IPS-15b (cell line): ENCODE measurements at regions not wholly inside any gene's neighbourhood (a gene's known extent, or its start where the extent isn't known, plus 50 kb on each side); places are given as distances from the start of the nearest gene placed in this dataset.
"Not testable (repeated sequence)": the region's sequence is repeated elsewhere in the genome, so short reads cannot be mapped to it uniquely, and the experiment has no call there.

ENCODE experiments used
- H3K27me3 ChIP-seq: one replicate; pipeline ENCODE4 v1.6.1; 2013; ENCODE audit warnings: low read length; ENCODE audit not compliant: control insufficient read depth, insufficient read depth
- H3K36me3 ChIP-seq: one replicate; pipeline ENCODE4 v1.6.1; 2013; ENCODE audit warnings: low read length; ENCODE audit not compliant: control insufficient read depth, insufficient read depth
- H3K4me1 ChIP-seq: one replicate; pipeline ENCODE4 v1.6.1; 2013; ENCODE audit warnings: mild to moderate bottlenecking, low read length; ENCODE audit not compliant: control insufficient read depth, insufficient read depth
- H3K4me3 ChIP-seq: one replicate; pipeline ENCODE4 v1.5.1; 2013; ENCODE audit warnings: low read depth, low read length
- H3K9ac ChIP-seq: one replicate; pipeline ENCODE4 v1.6.1; 2013; ENCODE audit warnings: low read depth, mild to moderate bottlenecking, low read length
- H3K9me3 ChIP-seq: one replicate; pipeline ENCODE4 v1.6.1; 2013; ENCODE audit warnings: mild to moderate bottlenecking, low read length; ENCODE audit not compliant: control insufficient read depth, insufficient read depth

DNA sequence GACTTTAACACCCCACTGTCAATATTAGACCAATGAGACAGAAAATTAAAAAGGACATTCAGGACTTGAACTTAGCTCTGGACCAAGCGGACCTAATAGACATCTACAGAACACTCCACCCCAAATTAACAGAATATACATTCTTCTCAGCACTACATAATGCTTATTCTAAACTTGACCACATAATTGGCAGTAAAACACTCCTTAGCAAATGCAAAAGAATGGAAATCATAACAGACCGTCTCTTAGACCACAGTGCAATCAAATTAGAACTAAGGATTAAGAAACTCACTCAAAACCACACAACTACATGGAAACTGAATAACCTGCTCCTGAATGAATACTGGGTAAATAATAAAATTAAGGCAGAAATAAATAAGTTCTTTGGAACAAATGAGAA lies 138.2 kb upstream of the PDE4B start:
- not testable (repeated sequence) for H3K4me1 ChIP-seq, H3K9ac ChIP-seq, H3K36me3 ChIP-seq, H3K27me3 ChIP-seq, H3K4me3 ChIP-seq, H3K9me3 ChIP-seq

GRCh38 chr1:65657609-65658008 lies 135.1 kb upstream of the PDE4B start:
- H3K36me3 ChIP-seq, H3K4me1 ChIP-seq: not testable (repeated sequence)

GRCh38 chr1:65658122-65658521 lies 134.6 kb upstream of the PDE4B start:
- H3K36me3 ChIP-seq: no peaks in the 10 kb centered on the region
- H3K9ac ChIP-seq: no peak overlapping the region
- H3K27me3 ChIP-seq: no peaks in the 10 kb centered on the region
- no peak overlapping the region for H3K4me3 ChIP-seq
- no peaks in the 10 kb centered on the region for H3K4me1 ChIP-seq
- H3K9me3 ChIP-seq: no peaks in the 10 kb centered on the region

More at GRCh38 chr1:65657609-65658008, 135.1 kb upstream of the PDE4B start:
- H3K9ac ChIP-seq, H3K9me3 ChIP-seq, H3K27me3 ChIP-seq, H3K4me3 ChIP-seq: not testable (repeated sequence)

GRCh38 chr1:65668368-65668767 lies 124.3 kb upstream of the PDE4B start:
- Histone ChIP-seq H3K4me3 (no peak overlapping the region), H3K36me3 (no peaks in the 10 kb centered on the region)

GRCh38 chr1:65670518-65670917 lies 122.2 kb upstream of the PDE4B start:
- no peaks in the 10 kb centered on the region for H3K9me3 ChIP-seq
- H3K27me3 ChIP-seq: no peaks in the 10 kb centered on the region
- no peak overlapping the region for H3K9ac ChIP-seq
- no peaks in the 10 kb centered on the region for H3K36me3 ChIP-seq
- no peaks in the 10 kb centered on the region for H3K4me1 ChIP-seq
- no peak overlapping the region for H3K4me3 ChIP-seq

More at GRCh38 chr1:65668368-65668767, 124.3 kb upstream of the PDE4B start:
- Histone ChIP-seq H3K4me1 (no peaks in the 10 kb centered on the region), H3K9me3 (no peaks in the 10 kb centered on the region), H3K9ac (no peak overlapping the region), H3K27me3 (no peaks in the 10 kb centered on the region)

GRCh38 chr1:65674522-65674921 lies 118.2 kb upstream of the PDE4B start:
- Histone ChIP-seq H3K9ac (no peak overlapping the region), H3K36me3 (no peaks in the 10 kb centered on the region), H3K27me3 (no peaks in the 10 kb centered on the region), H3K4me3 (no peak overlapping the region), H3K4me1 (no peaks in the 10 kb centered on the region), H3K9me3 (no peaks in the 10 kb centered on the region)

GRCh38 chr1:65679773-65680172 lies 112.9 kb upstream of the PDE4B start:
- Histone ChIP-seq H3K27me3 (no peaks in the 10 kb centered on the region), H3K9me3 (no peaks in the 10 kb centered on the region), H3K36me3 (no peaks in the 10 kb centered on the region), H3K9ac (no peak overlapping the region), H3K4me3 (no peak overlapping the region), H3K4me1 (no peaks in the 10 kb centered on the region)

- H3K9me3 ChIP-seq: no peaks in the 10 kb centered on the region
- H3K4me1 ChIP-seq: no peaks in the 10 kb centered on the region
- no peak overlapping the region for H3K4me3 ChIP-seq
- no peaks in the 10 kb centered on the region for H3K36me3 ChIP-seq
- H3K9ac ChIP-seq: no peak overlapping the region
- H3K27me3 ChIP-seq: no peaks in the 10 kb centered on the region
These were observed 111.6 kb upstream of the PDE4B start for GRCh38 chr1:65681096-65681495.

DNA sequence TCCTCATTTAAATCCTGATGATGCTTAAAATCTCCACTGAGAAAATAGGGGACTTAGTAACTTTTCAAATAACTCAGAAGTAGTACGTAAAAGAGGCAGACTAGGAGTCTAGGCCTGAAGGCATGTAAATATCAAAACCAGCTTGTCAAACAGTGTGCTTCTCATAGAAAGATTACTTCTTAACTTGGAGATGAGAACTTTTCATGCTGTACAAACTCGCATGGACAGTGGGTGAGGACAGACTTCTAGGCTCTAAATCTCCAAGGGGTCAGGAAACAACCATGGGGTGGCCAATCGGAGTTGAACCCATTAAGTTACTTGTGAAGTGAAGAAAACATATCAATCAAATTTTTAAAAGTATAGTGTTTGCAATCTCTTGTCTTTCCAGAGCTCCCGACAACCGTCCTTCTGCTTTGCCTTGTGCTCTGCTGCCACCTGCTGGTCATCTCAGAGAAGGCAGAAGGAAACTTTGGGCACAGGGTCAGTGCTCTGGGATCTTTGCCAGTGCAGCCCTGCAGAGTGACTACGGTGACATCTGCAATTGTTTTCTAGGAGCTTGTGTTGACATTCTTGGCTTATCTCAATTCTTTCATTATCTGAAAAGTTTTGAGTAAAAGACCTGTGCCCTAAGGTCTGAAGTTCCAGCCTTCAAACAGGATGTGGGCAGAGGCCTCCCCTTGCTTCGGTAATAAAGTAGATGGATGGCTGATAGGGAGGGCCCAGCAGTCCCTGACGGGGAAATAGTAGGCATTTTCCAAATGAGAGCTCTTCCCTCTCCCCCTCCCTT lies 105.1 kb upstream of the PDE4B start:
- H3K9me3 ChIP-seq: no peaks in the 10 kb centered on the region
- no peak overlapping the region for H3K4me3 ChIP-seq
- H3K9ac ChIP-seq: no peak overlapping the region

DNA sequence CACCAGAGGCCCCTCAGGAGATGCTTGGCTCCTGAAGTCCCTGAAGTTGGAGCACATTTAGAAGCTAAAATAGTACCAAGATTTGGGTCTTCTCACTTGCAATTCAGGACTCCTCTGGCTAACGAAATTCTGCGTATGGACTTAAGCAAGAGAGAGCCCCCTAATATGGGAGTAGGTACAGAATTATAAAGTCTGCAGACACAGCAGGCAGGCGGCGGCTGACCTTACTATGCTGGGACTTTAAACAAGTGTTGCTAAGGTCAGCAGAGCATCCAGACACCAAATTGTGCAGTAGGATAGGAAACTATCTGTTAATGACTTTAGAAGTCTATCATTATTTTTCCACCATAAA lies 104.5 kb upstream of the PDE4B start:
- Histone ChIP-seq H3K4me3 (no peak overlapping the region), H3K9ac (no peak overlapping the region), H3K9me3 (no peaks in the 10 kb centered on the region), H3K27me3 (no peaks in the 10 kb centered on the region), H3K36me3 (no peaks in the 10 kb centered on the region), H3K4me1 (no peaks in the 10 kb centered on the region)

More for the DNA sequence above, 105.1 kb upstream of the PDE4B start:
- H3K4me1 ChIP-seq: no peaks in the 10 kb centered on the region
- H3K27me3 ChIP-seq: no peaks in the 10 kb centered on the region
- no peaks in the 10 kb centered on the region for H3K36me3 ChIP-seq

- no peaks in the 10 kb centered on the region for H3K36me3 ChIP-seq
- H3K4me3 ChIP-seq: no peak overlapping the region
- no peak overlapping the region for H3K9ac ChIP-seq
- H3K27me3 ChIP-seq: no peaks in the 10 kb centered on the region
- no peaks in the 10 kb centered on the region for H3K4me1 ChIP-seq
- H3K9me3 ChIP-seq: no peaks in the 10 kb centered on the region
These were observed 103.8 kb upstream of the PDE4B start for GRCh38 chr1:65688848-65689247.

- Histone ChIP-seq H3K9ac (no peak overlapping the region), H3K4me1 (no peaks in the 10 kb centered on the region), H3K4me3 (no peak overlapping the region), H3K27me3 (no peaks in the 10 kb centered on the region), H3K9me3 (no peaks in the 10 kb centered on the region), H3K36me3 (no peaks in the 10 kb centered on the region)
These were observed 101.4 kb upstream of the PDE4B start for GRCh38 chr1:65691152-65691900.
